Lung microvascular endothelial cell (primary cell): ENCODE measurements at regions not wholly inside any gene's neighbourhood (a gene's known extent, or its start where the extent isn't known, plus 50 kb on each side); places are given as distances from the start of the nearest gene placed in this dataset.
"Not testable (repeated sequence)": the region's sequence is repeated elsewhere in the genome, so short reads cannot be mapped to it uniquely, and the experiment has no call there.

Experiments used
- DNase-seq, 2 donors: peaks; one replicate each; pipeline versions ENCODE4 v3.0.0 to v3.0.0-alpha.2; 2010; ENCODE audit warnings: low read depth in 2 of 2

GRCh38 chr10:6926971-6927370, 346.9 kb upstream of the PRKCQ start:
- DNase-seq: no peak

DNA sequence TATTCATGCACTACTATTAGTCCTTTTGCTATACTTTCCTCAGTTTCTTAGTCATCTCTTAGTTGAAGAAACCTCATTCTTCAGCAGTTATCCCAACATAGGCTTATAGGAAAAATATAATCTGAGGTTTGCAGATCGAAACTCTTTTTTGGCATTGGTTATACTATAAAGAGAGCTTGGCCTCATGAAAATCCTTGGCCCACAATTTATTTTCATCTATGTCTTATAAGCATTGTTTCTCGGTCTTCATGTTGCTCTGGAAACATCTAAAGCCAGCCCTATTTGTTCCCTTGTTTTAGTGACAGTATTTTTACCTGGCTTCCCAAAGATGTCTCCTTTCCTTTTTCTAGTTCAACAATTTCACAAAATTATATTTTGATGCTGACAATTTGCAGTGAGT, 345.1 kb upstream of the PRKCQ start:
- no peak for DNase-seq

- no peak for DNase-seq
Measured at GRCh38 chr10:6924166-6924565, 344.1 kb upstream of the PRKCQ start.

DNA sequence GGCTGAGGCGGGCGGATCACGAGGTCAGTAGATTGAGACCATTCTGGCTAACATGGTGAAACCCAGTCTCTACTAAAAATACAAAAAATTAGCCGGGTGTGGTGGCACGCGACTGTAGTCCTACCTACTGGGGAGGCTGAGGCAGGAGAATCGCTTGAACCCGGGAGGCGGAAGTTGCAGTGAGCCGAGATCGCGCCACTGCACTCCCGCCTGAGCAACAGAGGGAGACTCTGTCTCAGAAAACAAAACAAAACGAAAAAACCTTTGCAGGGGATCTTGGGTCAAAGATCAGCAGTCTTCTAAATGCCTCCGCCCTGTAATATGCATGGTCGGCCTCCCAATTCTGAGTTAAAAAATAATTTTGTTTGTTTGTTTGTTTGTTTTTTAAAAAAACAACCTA, 340.9 kb upstream of the PRKCQ start:
- DNase-seq: not testable (repeated sequence)

DNA sequence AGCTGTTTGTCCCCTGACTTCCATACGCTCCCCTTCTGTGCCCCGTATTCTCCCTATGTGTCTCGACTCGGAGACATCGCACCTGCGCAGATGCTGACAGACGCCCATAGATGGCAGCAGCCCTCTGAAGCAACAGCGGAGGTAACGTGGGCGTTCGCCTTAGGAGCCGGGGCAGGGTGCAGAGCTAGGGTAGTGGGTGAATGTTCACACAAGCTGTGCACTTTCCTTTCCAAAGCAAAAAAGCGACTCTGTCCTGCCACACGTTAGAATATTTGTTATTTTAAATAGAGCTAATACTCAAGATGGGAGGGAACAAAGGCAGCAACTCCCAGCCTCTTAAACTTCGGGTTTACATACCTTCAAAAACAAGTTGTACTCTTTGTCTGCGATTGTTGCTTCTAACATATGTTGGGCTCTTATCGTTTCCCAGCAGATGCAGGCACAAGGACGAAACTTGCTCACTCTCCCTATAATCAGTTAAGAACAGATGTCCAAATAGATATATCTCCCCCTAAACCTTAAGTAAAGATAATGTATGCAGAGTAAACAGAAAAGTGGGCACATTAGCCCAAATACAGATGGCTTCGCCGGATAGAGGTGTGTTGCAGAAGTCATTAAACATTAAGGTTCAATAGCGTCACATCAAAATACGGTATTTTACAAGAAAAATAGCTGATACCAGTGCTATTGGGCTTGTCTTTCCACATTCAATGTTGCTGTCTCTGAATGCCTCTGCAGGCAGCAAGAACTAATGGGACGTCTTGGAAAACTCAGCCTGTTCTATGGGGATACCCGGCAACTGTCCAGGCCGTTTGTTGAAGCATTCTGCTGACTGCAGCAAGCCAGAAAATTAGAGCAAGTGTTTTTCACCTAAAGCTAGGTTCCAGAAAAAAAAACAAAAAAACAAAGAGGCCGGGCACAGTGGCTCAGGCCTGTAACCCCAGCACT, 340.3 kb upstream of the PRKCQ start:
- DNase-seq: peak; percentile 2 to 25

DNA sequence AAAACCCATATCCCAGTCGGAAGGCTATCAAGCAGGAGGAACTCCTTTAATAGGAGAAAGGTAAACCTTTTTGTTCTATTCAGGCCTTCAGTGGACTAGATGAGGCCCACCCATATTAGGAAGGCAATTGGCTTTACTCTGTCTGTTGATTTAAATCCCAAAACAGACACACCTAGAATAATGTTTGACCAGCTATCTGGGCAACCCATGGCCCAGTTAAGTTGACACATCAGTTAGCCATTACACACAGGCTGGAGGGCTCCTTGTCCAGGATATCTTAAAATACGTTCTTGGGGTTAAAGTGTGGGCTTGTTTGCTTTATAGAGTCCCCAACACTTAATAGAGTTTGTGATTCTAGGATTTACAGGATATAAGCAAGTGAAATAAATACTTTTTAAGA, 339.0 kb upstream of the PRKCQ start:
- DNase-seq: no peak

- peak in 1 of 2 donors; percentile 12 for DNase-seq
Measured at GRCh38 chr10:6918305-6918704, 338.2 kb upstream of the PRKCQ start.

DNA sequence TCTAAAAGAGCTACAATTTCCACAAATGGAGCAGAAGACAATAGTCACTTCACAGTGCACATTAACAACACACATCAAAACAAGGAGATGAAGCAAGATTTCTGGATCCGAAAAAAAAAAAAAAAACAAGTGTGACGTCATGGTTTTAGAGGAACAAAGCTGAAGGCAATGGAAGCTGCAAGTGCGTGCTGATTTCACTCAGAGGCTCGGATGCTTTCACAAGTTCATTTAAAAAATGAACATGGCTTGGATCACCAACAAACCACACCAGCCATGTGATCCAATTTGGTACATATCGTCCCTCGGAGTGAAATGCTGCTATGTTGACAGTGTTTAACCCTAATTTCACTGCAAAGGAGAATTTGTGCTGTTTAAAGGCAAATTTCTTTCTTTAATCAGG, 337.0 kb upstream of the PRKCQ start:
- no peak for DNase-seq

DNA sequence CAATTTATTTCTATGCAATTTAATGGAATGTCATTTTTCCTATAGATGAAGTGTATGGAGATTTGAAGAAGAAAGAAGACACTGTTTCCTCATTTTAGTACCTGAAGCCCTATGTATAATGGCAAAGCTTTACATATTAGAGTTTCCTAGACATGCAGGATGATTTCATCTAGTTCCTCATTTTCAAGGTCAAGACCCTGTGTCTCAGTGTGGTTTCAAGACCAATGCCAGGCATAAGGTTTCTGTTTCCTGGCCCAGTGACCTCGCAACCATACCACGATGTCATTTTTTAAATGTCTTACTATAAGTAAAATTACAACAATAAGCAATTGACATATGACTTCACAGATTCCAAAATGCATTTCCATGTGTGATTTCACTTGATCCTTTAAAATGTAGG, 336.5 kb upstream of the PRKCQ start:
- DNase-seq: no peak

DNA sequence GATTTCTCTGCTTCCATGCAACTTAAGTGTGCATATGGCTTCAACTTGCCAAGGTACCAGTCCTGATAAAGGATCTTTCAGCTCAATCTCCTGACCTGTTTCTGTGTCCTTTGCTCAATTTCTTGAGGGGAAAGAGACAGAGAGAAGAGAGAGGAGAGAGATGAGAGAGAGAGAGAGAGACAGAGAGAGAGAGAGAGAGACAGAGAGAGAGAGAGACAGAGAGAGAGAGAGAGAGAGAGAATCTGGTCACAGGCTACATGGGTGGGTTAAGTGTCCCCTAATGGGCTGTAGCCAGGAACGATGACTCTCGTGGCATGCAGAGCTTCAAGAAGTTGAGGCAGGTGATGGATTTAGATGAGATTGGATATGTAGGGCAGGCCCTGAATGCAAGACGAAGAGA, 335.2 kb upstream of the PRKCQ start:
- DNase-seq: no peak

DNA sequence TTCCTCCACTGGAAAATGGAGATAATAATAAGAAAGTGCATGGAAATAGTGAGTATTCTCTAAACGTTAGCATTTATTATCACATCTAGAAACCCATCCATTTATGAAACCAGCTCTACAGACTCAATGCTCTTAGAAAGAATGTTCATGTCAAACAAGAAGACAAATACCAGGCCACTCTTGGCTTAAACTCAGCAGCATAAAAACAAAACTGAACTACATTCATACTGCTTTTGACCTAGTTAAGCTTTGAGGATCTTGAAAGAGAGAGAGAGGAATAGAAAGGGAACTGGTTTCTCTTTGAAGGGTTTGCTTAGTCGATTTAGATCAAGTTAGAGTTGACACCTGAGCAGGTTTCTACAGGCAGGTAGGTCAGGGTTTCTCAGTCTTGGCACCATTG, 332.9 kb upstream of the PRKCQ start:
- no peak for DNase-seq

DNA sequence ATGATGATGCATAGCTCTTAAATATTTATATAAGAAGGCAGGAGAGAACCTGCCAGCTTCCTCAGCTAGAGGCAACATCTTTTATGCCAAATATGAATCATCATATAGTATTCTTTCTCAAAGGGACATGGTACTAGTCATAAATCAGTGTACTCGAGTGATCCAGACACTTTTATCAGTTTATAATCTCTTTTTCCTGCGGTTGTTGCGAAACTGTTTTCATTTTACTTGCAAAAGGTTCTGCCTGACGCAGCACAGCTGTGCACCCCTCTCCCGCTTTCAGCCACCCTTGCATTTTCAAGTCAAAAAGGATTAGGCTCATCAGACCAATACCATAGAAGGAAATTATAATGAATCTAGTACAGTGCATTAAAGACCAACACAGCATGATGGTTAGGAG, 332.3 kb upstream of the PRKCQ start:
- DNase-seq: no peak

GRCh38 chr10:6912021-6912420, 331.9 kb upstream of the PRKCQ start:
- DNase-seq: no peak

DNA sequence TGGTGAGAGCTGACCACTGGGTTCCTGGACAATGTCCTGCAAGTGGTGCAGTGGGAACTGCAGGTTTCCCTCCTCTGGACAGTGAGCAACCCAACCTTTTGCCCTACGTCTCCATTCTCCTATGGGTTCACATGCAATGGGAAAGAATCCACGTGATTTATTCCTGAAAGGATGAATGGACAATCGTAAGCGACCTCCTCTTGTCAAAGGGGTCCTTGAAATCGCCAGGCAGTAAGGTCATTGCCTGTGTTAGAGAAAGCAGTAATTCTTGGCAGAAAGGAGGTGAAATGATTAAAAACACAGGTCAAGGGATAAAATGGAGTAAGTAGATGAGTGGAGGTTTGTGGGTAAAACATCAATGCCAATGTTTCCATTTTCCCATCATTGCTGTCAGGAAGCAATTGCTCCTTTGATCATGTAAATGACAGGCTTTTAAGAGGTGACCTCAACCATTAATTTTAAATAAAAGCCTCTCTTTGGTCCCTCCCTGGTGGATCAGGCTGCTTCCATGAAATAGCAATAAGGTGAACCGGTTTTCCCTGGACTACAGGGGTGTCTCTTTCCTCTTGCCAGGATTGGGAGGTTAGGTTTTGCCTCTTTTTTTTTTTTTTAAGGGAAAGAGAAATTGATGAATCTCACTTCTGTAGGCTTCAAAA, 330.0 kb upstream of the PRKCQ start:
- DNase-seq: no peak

DNA sequence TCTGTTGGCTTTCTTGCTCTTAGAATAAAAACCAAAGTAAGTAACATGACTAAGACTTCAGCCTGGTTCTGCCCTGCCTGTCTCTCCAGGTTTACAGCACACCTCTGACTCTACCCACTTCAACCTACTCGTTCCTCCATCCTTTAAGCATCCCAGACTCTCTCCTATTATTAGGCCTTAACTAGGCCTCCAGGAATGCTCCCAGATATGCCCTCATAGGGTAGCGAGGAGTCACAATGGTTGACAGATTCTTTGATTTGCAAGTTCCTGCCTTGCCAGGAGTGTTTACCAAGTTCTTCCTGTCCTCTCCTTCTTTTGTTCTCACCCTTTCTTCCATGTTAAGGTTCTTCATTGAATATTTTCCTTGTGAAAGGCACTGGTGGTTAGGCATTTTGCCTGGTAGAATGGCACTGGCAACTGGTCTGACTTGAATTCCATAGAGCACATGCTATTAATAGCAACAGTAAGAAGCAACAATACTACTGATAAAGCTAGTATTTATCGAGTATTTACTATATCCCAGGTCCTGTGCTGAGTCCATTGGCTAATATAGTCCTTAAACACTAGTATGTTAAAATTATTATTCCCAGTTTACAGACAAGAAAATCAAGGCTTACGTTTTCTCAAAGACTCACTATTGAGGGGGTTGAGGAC, 327.9 kb upstream of the PRKCQ start:
- DNase-seq: no peak

DNA sequence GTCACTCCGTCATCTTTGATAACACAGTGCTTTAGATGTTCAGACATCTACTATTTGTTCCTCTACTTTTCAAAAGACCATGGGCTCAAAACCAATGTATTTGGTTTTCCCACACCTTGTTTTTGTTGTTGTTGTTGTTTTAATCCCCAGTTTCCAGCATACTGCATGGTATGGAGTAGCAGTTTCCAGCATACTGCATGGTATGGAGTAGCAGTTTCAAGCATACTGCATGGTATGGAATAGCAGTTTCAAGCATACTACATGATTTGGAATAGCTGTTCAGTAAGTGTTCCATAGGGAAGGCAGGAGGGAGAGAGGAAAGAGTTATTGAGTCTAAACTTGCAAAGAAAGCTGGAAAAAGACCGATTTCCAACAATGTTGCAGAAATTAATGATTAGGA, 314.3 kb upstream of the PRKCQ start:
- no peak for DNase-seq

DNA sequence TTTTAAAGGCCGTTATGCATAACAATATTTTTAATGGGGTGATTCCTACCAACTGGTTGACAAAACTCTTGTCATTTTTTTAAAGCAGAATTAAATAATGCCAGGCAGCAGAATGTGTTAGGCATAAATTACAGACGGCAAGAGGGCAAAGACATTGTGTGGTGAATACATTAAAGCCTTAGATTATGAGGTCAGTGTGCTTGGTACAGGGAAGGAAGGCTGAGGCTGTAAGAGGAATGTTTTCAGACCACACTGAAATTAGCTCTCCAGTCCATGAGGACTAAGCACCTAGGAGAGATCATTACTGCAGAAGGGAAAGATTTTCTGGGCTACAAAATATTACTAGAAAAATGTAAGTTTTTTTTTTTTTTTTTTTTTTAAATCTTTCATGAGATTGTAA, 312.8 kb upstream of the PRKCQ start:
- no peak for DNase-seq

GRCh38 chr10:6891924-6892323, 311.8 kb upstream of the PRKCQ start:
- no peak for DNase-seq

GRCh38 chr10:6889718-6890117, 309.6 kb upstream of the PRKCQ start:
- no peak for DNase-seq

DNA sequence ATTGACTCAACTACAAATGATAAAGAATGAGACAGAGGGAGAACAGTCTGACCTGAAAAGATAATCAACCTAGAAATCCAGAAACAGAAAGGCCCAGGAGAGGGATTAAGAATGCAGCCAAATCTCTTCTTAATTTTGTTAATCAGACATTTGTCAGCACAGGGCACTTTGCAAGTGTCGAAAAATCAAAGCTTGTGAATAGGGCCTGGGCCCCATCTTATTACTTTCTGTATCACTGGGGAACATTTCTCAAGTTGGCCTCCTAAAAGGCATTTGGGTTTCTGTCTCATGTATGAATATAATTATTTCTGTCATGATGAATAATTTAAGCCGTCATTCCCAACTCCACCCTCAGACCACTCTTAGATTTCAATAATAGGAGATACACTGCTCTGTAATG, 308.4 kb upstream of the PRKCQ start:
- no peak for DNase-seq

DNA sequence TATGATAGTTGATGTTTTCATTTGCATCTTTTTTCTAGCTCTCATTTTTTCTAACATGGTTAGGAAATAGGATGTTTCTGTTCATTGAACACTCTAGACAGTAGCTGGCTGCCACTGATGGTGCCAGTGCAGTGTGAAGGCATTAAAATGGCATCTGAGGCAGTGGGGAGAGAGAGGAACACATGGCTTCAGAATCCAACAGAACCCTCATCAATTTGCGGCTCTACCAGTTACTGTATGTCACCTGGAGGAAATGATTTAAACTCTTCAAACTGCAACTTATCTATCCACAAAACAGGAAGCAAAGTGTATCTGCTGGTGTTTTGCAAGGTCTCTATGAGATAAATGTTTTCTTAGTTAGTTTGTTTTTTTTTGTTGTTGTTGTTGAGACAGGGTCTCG, 305.2 kb upstream of the PRKCQ start:
- DNase-seq: no peak

GRCh38 chr10:6881987-6882386, 301.9 kb upstream of the PRKCQ start:
- DNase-seq: no peak
